SU-DHL-6 (cell line): ENCODE measurements at regions not wholly inside any gene's neighbourhood (a gene's known extent, or its start where the extent isn't known, plus 50 kb on each side); places are given as distances from the start of the nearest gene placed in this dataset.

Experiments used
- H2AFZ ChIP-seq: fragments of 200-600 bp; sonication (generic); 2 replicates; pipeline ENCODE4 v1.6.1; 2014; ENCODE audit warnings: low read depth, mild to moderate bottlenecking, moderate library complexity, mixed read lengths, antibody characterized with exemption, low read length; ENCODE audit not compliant: severe bottlenecking
- H3F3A ChIP-seq: fragments of 200-600 bp; shearing (Covaris generic); 2 replicates; pipeline ENCODE4 v1.6.0; 2016; ENCODE audit warnings: antibody characterized with exemption, mild to moderate bottlenecking; ENCODE audit not compliant: insufficient read depth
- H3K27ac ChIP-seq: fragments of 200-600 bp; sonication (generic); 2 replicates; pipeline ENCODE4 v1.5.1; 2016; ENCODE audit warnings: low read depth, mild to moderate bottlenecking, low read length, moderate library complexity, mixed read lengths
- H3K27me3 ChIP-seq: fragments of 200-600 bp; sonication (generic), shearing (Covaris generic); 2 replicates; pipeline ENCODE4 v1.6.0; 2014; ENCODE audit warnings: mild to moderate bottlenecking, low read length
- H3K36me3 ChIP-seq: fragments of 200-600 bp; sonication (generic); 2 replicates; pipeline ENCODE4 v1.6.1; 2014; ENCODE audit warnings: mild to moderate bottlenecking, low read length, mixed read lengths
- H3K4me2 ChIP-seq: fragments of 300-600, 200-600 bp; shearing (Covaris generic), sonication (generic); 2 replicates; pipeline ENCODE4 v1.6.0; 2014; ENCODE audit warnings: low read length, low read depth, mild to moderate bottlenecking; ENCODE audit not compliant: poor library complexity, severe bottlenecking
- H3K4me3 ChIP-seq: fragments of 200-600 bp; sonication (generic); 2 replicates; pipeline ENCODE4 v1.5.1; 2014; ENCODE audit warnings: antibody characterized with exemption, low read length, mild to moderate bottlenecking, mixed read lengths; ENCODE audit not compliant: insufficient read depth, poor library complexity, severe bottlenecking
- H3K79me2 ChIP-seq: fragments of 200-600 bp; sonication (generic); 2 replicates; pipeline ENCODE4 v1.6.1; 2014; ENCODE audit warnings: mild to moderate bottlenecking, low read length, moderate library complexity; ENCODE audit not compliant: insufficient read depth
- H3K9ac ChIP-seq: fragments of 200-600 bp; sonication (generic); 2 replicates; pipeline ENCODE4 v1.7.0; 2014; ENCODE audit warnings: mild to moderate bottlenecking, low read length
- H3K9me2 ChIP-seq: fragments of 200-600 bp; sonication (generic); replicated peaks from 2 replicates; pipeline ENCODE4 v1.6.1; 2014; ENCODE audit warnings: low read length; ENCODE audit not compliant: insufficient read depth
- H3K9me3 ChIP-seq: fragments of 200-600 bp; sonication (generic); 2 replicates; pipeline ENCODE4 v1.6.1; 2014; ENCODE audit warnings: low read length, mixed read lengths; ENCODE audit not compliant: insufficient read depth
- H4K20me1 ChIP-seq: fragments of 200-600 bp; sonication (generic); 2 replicates; pipeline ENCODE4 v1.6.1; 2014; ENCODE audit warnings: low read depth, mild to moderate bottlenecking, antibody characterized with exemption, low read length, moderate library complexity, mixed read lengths
- EZH2phosphoT487 ChIP-seq: fragments of 200-600 bp; sonication (generic), shearing (Covaris generic); conservative IDR thresholded peaks from 2 replicates; pipeline ENCODE4 v1.6.1; 2018; ENCODE audit warnings: mild to moderate bottlenecking, antibody characterized with exemption, low read length, moderate library complexity, mixed read lengths
- TF ChIP-seq, protein P1 (sequence below): fragments of 200-600 bp; sonication (generic); IDR thresholded peaks from one replicate; pipeline ENCODE4 v1.5.1; 2017; ENCODE audit warnings: antibody characterized with exemption, mild to moderate bottlenecking, low read length, moderate library complexity; ENCODE audit not compliant: insufficient read depth, poor library complexity, severe bottlenecking

DNA sequence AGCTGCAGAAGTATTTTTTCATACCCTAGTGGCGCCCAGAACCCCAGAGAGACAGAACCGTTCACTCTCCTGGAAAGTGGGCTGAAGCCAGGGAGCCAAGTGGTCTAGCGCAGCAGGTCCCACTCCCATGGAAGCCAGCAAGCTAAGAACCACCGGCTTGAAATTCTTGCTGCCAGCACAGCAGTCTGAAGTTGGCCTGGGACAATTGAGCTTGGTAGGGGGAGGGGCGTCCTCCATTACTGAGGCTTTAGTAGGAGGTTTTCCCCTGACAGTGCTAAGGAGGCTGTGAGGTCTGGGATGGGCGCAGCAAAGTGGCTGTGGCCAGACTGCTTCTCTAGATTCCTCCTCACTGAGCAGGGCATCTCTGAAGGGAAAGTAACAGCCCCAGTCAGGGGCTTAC lies 84.5 kb upstream of the ATXN3L start:
- no peaks in the 10 kb centered on the region for H3K27me3 ChIP-seq
- TF ChIP-seq, protein P1, sequence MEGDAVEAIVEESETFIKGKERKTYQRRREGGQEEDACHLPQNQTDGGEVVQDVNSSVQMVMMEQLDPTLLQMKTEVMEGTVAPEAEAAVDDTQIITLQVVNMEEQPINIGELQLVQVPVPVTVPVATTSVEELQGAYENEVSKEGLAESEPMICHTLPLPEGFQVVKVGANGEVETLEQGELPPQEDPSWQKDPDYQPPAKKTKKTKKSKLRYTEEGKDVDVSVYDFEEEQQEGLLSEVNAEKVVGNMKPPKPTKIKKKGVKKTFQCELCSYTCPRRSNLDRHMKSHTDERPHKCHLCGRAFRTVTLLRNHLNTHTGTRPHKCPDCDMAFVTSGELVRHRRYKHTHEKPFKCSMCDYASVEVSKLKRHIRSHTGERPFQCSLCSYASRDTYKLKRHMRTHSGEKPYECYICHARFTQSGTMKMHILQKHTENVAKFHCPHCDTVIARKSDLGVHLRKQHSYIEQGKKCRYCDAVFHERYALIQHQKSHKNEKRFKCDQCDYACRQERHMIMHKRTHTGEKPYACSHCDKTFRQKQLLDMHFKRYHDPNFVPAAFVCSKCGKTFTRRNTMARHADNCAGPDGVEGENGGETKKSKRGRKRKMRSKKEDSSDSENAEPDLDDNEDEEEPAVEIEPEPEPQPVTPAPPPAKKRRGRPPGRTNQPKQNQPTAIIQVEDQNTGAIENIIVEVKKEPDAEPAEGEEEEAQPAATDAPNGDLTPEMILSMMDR = no peak
- TF ChIP-seq EZH2phosphoT487 = no peak
- H4K20me1 ChIP-seq = no peaks in the 10 kb centered on the region
- no peaks in the 10 kb centered on the region for H3K79me2 ChIP-seq
- H3K27ac ChIP-seq = no peak overlapping the region
- no peak overlapping the region for H3K4me2 ChIP-seq
- H3K9ac ChIP-seq = no peak overlapping the region
- no peaks in the 10 kb centered on the region for H3K9me3 ChIP-seq
- no peak overlapping the region for H2AFZ ChIP-seq
- no peaks in the 10 kb centered on the region for H3K36me3 ChIP-seq
- no peaks in the 10 kb centered on the region for H3K9me2 ChIP-seq
- no peaks in the 10 kb centered on the region for H3F3A ChIP-seq
- H3K4me3 ChIP-seq = no peak overlapping the region

DNA sequence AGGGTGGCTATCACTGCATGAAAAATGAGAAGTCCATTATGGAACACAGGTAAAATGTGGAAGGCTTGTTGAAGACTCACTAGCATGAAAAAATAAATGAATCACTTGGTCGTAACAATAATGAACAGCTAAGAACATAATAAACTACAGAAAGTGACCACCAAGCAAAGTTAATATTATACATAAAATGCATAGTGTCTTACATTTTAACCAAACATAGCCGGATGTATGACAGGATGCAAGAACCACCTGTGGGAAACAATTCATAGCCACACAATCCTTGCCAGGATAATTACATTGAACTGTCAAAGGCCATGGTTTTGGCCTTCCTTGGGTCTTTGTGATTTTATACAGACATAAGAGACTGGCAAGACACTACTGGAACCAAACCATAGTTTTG lies 81.9 kb upstream of the ATXN3L start:
- H3K27me3 ChIP-seq = no peaks in the 10 kb centered on the region
- no peak overlapping the region for H3K4me2 ChIP-seq
- TF ChIP-seq EZH2phosphoT487 = no peak
- TF ChIP-seq, protein P1 = no peak
- H3K27ac ChIP-seq = no peak overlapping the region
- H2AFZ ChIP-seq = no peak overlapping the region
- H3K9me2 ChIP-seq = no peaks in the 10 kb centered on the region
- H3K79me2 ChIP-seq = no peaks in the 10 kb centered on the region
- no peaks in the 10 kb centered on the region for H3K36me3 ChIP-seq
- H3K4me3 ChIP-seq = no peak overlapping the region
- no peaks in the 10 kb centered on the region for H3K9me3 ChIP-seq
- H4K20me1 ChIP-seq = no peaks in the 10 kb centered on the region
- no peak overlapping the region for H3K9ac ChIP-seq
- H3F3A ChIP-seq = no peaks in the 10 kb centered on the region

DNA sequence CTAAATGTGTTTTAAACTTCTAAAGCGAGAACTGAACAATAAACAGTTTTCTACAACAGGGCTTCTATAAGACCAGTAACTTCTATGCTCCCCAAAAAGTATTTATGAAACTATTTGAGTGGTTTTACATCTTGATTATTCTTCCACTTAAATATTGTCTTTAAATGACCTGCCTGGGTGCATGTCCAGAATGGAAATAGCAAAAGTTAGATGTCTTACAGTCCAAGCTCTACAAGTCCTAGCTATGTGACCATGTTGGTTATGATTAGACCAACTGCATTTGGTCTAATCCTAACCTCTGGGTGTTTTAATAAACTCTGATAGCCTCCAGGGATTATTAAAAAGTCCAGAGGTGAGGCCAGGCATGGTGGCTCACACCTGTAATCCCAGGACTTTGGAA lies 79.0 kb upstream of the ATXN3L start:
- Histone ChIP-seq H3K9me2 (no peaks in the 10 kb centered on the region), H3K9ac (no peak overlapping the region), H3K79me2 (no peaks in the 10 kb centered on the region), H3F3A (no peaks in the 10 kb centered on the region), H4K20me1 (no peaks in the 10 kb centered on the region), H3K4me2 (no peak overlapping the region), H3K27ac (no peak overlapping the region), H3K4me3 (no peak overlapping the region), H3K9me3 (no peaks in the 10 kb centered on the region), H3K27me3 (no peaks in the 10 kb centered on the region), H3K36me3 (no peaks in the 10 kb centered on the region), H2AFZ (no peak overlapping the region)
- TF ChIP-seq, protein P1 = no peak
- no peak for TF ChIP-seq EZH2phosphoT487
